ENCODE measurements at regions not wholly inside any gene's neighbourhood (a gene's known extent, or its start where the extent isn't known, plus 50 kb on each side); places are given as distances from the start of the nearest gene placed in this dataset.

GRCh38 chr5:8870349-8870958 is 675.4 kb downstream of the SEMA5A start:
- DNase-seq: no peak

DNA sequence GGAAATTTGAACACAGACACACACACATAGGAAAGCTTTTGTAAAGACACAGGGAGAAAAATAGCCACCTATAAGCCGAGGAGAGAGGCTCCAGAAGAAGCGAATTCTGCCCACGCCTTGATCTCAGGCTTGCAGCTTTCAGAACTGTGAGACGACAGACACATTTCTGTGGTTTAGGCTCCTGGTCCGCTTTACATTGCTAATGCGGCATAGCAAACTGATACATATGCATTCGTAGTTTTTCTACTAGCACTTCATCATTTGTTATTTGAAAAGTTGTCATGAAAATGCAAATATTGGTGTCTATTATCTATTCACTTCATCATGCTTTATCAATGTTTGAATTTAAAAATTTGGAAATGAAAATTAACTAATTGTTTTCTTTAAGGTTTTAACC is 674.9 kb downstream of the SEMA5A start:
- DNase-seq: no peak

DNA sequence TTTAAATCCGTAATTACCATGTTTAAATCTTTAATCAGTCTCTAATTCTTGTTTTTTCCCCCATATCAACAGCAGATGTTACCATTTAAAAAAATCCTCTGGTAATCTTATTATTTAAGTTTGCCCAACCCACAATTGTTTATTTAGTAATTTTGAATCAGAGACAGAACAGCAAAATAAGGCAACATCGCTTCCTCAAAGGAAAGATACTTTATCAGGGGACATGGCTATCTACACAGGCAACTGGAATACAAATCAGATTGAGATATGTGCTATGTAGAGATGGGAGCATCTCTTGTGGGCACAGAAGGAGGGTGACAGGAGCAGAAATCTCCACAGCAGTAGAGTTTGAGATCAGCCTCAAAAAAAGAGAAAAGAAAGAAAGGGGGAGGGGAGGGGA is 674.4 kb downstream of the SEMA5A start:
- DNase-seq: no peak

GRCh38 chr5:8875722-8876121 is 670.2 kb downstream of the SEMA5A start:
- DNase-seq: no peak

DNA sequence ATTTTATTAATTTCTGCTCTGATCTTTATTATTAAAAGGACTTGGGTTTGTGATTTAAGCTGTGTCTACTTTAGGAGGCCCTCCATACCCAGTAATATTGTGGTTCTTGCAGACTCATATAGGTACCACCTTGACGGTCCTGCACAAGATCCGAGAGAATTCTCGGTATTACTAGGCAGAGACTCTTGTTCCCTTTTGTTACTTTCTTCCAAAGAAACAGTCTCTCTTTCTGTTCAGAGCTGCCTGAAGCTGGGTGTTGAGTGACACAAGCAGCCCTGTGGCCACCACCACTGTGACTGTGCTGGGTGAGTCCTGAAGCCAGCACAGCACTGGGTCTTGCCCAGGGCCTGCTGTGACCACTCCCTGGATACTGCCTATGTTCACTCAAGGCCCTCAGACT is 666.6 kb downstream of the SEMA5A start:
- DNase-seq: no peak

DNA sequence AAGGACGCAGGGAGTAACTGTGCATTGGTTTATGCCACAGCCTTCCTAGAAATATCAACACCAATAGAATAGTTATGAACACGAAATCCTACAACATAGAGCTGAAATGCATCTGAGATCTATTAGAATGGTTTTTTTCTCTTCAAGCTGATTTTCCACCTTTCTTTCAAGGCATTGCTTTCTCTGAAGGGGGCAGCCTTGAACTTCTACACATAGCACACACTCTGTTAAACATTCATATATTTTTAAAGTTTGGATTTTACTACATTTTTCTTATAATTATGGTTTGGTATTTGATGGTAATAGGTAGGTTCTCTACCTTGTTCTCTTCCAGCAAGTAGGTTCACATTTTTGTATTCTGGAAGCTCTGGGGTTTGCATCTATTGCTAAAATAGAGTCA is 661.8 kb downstream of the SEMA5A start:
- DNase-seq: no peak

DNA sequence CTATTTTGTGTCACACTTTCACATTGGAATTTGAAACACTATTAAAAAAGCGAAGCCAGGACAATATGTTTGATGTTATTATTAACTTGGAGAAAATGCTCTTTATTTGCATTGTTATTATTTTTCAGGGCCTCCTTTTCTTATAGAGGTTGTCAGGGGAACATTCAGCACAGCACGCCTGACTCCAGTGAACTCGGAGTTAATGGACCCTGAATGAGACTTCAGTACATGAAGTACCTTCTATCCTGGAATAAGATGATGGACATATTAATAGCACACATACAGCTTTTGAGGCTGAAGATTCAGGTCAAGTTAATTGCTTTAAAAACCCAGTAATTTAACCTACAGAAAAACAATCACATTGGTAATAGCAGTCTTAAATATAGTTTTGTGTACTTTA is 652.9 kb downstream of the SEMA5A start:
- DNase-seq: no peak

- DNase-seq: no peak
Measured at GRCh38 chr5:8894031-8894430, 651.8 kb downstream of the SEMA5A start.

- no peak for DNase-seq
Measured at GRCh38 chr5:8895062-8895461, 650.8 kb downstream of the SEMA5A start.

DNA sequence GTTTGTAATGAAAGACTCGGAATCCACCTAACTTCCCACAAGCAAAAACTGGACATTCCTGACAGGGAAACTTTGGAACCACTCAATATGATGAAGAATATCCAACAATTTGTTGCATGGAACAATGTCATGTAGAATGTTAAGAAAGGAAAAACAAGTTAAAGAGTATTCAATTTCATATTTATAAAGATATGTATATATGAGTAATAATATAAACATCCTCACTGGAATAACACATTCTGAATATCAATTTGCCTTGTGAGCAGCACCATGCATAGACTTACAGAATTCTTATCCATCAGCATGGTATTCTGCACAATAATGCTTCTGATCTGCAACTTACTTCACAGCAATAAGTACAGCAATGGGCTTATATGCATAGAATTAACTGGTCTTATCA is 650.3 kb downstream of the SEMA5A start:
- DNase-seq: no peak

DNA sequence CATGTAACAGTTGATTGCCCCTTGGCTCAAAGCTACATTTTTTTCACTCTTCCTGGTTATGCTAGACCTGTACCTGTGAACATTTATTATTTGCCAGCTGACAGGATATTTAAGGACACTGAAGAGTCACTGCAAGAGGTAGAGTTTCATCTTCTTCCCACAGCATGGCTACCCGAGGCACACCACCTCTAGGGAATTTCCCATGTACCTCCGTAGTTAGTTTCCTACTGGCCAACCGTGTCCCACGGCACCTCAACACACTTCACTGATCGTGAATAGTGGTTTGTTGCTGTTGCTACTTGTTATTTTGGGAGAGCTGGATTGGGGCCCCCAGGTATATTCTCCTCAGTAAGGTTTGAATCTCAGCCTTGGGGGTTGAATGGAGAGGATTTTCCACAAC is 648.6 kb downstream of the SEMA5A start:
- DNase-seq: no peak

GRCh38 chr5:8905021-8905420 is 640.9 kb downstream of the SEMA5A start:
- DNase-seq: no peak

- no peak for DNase-seq
Measured at GRCh38 chr5:8906303-8906967, 639.4 kb downstream of the SEMA5A start.

GRCh38 chr5:8907168-8907868 is 638.6 kb downstream of the SEMA5A start:
- no peak for DNase-seq

- DNase-seq: no peak
Measured at GRCh38 chr5:8908055-8908683, 637.7 kb downstream of the SEMA5A start.

DNA sequence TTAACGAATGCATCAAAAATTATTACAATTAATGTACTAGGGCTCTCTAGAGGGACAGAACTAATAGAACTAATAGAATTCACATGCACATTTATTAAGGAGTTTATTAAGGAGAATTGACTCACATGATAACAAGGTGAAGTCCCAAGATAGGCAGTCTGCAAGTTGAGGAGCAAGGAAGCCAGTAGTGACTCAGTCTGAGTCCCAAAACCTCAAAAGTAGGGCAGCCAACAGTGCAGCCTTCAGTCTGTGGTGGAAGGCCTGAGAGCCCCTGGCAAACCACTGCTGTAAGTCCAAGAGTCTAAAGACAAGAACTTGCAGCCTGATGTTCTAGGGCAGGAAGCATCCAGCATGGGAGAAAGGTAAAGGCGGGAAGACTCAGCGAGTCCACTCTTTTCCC is 633.8 kb downstream of the SEMA5A start:
- DNase-seq: no peak

DNA sequence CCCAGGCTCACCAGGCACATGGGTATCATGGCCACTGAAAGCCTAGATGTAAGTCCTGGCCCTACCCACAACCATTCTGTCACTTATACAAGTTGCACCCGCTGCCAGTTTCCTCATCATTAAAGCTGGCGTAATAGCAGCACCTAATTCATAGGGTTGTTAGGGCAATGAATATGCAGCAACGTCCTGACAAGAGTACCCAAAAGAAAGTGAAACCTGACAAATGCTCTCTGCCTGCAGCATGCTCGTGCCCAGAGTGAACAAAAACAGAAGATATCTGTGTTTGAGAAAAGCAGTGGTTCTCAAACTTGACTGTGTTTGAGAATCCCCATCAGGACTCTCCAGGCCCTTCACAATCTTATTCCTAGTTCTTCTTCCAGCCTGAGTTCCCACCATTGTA is 632.4 kb downstream of the SEMA5A start:
- no peak for DNase-seq

DNA sequence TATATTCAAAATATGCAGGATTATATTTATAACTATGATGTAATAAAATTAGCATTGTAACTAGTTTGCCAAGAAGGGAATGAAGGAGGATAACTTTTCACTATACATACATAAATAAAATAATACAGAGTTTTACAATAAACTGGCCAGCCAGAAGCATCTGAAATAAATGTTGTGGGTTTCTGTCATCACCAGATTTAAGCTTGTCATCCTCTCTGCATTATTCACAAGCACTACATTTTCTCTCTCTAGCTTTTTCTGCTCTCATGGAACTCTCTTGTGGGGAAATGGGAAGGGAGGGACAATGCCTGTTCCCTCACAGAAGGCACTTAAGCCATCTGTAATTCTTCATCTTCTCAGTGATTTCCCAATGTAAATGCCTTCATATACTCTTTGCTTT is 626.8 kb downstream of the SEMA5A start:
- no peak for DNase-seq

DNA sequence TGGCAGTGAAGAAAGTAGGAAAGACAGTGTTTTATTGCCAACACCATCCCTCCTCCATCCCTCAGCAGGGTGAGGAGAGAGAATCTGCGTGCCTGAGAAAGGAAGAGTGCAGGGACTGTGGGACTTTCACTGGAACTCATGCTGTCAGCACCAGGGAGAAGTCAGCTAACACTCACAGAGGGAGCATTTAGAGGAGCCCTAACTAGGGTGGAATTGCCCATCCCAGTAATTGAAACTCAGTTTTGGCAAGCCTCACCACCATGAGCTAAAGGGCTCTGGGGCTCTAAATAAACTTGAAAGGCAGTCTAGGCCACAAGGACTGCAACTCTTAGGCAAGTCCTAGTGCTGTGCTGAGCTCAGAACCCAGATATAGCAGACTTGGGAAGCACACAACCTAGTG is 622.3 kb downstream of the SEMA5A start:
- no peak for DNase-seq

GRCh38 chr5:8924054-8924793 is 621.7 kb downstream of the SEMA5A start:
- peak; percentile 7 for DNase-seq

DNA sequence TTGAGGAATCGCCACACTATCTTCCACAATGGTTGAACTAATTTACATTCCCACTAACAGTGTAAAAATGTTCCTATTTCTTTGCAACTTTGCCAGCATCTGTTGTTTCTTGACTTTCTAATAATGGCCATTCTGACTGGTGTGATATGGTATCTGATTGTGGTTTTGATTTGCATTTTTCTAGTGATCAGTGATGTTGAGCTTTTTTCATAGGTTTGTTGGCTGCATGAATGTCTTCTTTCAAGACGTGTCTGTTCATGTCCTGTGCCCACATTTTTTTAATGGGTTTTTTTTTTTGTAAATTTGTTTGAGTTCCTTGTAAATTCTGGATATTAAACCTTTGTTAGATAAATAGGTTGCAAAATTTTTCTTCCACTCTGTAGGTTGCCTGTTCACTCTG is 615.9 kb downstream of the SEMA5A start:
- DNase-seq: no peak

DNA sequence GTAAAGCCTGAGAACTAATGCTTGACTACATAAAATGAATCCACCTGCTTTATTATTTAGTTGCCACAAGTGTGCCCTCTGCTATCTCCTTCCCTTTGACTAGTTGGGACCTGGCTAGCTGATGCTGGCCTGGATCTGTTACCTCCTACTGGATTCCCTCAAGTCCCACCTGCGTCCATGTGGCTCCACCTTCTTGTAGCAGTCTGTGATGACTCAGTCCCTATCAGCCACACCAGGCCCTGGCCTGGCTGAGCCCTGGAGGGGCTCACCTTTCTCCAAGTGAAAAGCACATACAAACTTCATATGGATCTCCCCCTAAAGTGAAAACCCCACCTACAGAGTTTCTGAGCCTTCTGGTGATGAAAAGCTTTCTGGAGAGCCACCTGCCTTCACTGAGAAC is 611.4 kb downstream of the SEMA5A start:
- no peak for DNase-seq

- no peak for DNase-seq
Measured at GRCh38 chr5:8940934-8941333, 604.9 kb downstream of the SEMA5A start.

Data from NCI-H510A (cell line).